ENCODE measurements at regions not wholly inside any gene's neighbourhood (a gene's known extent, or its start where the extent isn't known, plus 50 kb on each side); places are given as distances from the start of the nearest gene placed in this dataset.
"Not testable (repeated sequence)": the region's sequence is repeated elsewhere in the genome, so short reads cannot be mapped to it uniquely, and the experiment has no call there.

DNA sequence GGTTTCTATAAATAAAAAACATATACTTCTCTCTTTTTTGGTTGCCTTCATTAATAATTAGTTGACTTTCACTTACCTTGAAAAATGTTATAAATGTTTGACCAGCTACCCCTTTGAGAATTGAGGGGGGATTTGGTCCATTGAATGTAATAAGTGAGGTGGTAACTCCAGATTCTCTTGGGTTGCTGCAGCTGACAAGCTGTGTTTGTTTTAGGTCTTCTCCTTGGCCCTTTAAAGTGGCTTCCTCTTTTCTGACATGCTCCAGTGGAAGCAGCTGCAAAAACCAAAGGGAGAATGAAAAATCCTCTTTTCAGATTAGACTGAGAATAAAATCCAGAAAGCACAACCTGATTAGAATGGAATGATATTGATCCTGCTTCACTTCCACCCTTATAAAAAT lies 410.5 kb downstream of the TMEM38B start:
- DNase-seq (ENCODE audit: low read depth in 2 of 2), result no peak

DNA sequence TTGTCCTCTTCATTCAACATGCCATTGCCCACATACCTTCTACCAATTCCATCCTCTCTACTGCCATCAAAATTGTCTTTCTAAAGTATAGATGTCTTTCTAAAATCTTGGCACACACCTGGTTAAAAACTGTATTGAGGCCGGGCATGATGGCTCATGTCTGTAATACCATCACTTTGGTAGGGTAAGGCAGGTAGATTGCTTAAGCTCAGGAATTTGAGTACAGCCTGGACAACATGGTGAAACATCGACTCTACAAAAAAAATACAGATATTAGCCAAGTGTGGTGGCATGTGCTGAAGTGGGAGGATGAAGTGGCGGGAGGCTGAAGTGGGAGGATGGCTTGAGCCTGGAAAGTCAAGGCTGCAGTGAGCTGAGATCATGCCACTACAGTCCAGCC lies 412.1 kb downstream of the TMEM38B start:
- no peak for DNase-seq (ENCODE audit: low read depth in 2 of 2)

DNA sequence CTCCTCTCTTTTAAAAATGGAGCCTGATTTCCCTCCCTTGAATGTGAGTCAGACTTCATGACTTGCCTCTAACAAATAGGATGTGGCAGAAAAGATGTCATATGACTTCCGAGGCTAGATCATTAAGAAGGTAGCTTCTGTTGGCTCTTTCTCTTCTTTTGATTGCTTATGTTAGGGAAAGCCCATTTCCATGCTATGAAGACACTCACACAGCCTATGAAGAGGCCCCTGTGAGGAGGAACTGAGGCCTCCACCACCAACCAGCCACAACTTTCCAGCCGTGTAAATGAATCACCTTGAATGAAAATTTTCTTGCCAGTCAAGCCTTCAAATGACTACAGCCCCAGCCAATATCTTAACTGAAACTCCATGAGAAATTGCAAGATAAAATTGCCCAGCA lies 413.4 kb downstream of the TMEM38B start:
- DNase-seq (ENCODE audit: low read depth in 2 of 2), result no peak

DNA sequence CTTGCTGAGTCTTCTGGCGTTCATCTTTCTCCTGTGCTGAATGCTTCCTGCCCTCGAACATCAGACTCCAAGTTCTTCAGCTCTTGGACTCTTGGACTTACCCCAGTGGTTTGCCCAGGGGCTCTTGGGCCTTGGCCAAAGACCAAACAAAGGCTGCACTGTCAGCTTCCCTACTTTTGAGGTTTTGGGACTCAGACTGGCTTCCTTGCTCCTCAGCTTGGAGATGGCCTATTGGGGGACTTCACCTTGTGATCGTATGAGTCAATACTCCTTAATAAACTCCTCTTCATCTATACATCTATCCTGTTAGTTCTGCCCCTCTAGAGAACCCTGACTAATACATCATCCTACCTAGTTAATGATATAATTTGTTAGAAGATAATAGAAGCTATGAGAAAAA lies 415.4 kb downstream of the TMEM38B start:
- DNase-seq (ENCODE audit: low read depth in 2 of 2), result not testable (repeated sequence)

DNA sequence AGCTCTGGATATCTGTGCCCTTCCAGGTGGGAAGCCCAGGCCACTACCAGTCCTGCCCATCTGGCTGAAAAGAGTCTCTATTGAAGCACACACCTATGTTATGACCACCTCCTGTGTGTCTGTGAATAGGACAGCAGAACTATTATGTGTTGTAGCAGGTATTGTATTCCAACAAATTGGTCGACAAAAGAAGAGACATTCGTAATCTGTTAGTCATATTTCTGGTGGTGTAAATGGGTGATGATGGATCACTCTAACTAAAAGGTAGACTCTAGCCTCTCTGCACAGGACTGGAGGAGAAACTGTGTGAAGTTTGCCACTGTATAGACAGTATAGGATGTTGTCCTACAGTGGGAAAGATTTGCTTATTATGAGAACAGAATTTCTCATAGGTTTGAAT lies 416.1 kb downstream of the TMEM38B start:
- DNase-seq (ENCODE audit: low read depth in 2 of 2), result no peak

DNA sequence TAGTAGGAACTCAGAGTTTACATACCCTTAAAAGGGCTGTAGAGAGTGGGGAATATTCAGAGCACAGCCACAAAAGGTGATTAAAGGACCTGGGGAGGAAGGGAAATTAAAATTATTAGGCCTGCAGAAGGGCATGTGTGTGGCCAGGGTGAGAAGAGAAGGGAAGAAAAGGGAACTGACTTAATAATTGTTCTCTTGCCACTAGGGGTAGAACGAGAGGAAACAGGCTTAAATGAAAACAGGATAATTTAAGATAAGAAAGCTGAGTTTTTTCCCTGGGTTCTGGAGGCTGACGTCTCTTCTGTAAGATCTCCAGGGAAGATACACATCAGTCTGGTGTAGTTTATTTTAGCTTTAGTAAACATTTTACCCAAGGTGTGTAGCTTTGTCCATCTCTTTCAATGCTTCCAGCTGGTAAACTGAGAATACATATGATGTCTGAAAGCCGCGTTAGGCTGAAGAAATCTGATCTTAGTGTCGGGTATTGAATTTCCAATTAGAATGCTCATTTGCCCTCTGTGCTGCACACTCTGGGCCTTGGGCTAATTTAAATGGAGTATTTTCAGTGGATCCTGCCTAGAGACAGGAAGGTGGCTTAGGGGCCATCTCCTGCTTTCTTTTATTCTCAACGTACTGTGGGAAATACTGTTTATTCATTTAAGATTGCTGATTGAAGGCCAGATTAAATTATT lies 416.8 kb downstream of the TMEM38B start:
- DNase-seq (ENCODE audit: low read depth in 2 of 2), result no peak

DNA sequence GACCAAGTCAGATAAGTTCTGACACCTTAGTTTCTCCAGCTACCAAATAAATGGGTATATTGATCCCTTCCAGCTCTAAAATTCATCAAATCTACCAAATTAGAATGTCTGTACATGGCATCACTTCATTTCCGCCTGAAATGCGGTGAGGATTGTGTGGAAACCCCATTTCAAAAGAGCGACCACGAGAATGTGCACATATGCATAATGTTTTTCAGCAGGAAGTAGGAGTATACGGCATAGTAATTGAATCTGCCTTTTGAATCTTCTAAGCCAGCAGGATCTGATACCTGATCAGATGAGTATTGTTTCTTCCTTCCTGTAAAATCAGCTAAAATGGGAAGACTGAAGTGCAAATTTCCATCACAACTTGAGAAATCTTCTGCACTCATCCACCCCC lies 418.6 kb downstream of the TMEM38B start:
- no peak for DNase-seq (ENCODE audit: low read depth in 2 of 2)

DNA sequence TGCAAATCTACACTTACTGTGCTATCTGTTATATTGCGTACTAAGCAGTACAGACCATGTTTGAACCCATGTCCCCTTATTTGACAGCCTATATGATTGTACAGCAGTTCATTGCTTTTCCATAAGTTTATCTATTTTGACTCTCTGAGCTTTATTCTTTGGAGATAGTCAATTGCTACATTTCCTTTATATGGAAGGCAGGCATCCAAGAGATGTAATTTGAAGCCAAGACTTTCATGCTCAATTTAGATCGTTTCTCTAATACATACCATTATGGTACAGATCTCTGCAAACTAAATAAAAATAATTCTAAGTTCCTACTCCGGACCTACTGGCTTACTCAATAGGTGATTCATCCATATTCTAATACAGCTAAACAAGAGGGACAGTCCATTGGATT lies 424.8 kb downstream of the TMEM38B start:
- DNase-seq (ENCODE audit: low read depth in 2 of 2), result no peak

DNA sequence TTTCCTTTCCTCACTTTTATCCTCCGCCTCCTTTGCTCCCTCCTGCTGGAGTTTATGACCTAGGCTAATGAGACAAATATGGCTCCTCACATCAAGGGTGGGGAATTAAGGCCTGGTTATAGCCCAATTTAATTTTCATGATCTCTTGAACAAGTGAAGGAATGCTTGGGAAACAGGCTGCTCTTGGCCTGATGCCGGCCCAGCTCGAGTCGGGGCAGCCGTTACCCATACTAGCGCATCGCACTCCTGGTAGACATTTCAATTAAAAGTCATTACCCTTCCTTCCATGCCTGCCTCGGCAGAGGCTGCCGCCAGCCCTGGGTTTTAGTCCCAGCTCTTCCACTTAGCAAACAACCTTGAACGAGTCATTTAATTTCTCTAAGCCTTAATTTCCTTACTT lies 425.7 kb downstream of the TMEM38B start:
- no peak for DNase-seq (ENCODE audit: low read depth in 2 of 2)

DNA sequence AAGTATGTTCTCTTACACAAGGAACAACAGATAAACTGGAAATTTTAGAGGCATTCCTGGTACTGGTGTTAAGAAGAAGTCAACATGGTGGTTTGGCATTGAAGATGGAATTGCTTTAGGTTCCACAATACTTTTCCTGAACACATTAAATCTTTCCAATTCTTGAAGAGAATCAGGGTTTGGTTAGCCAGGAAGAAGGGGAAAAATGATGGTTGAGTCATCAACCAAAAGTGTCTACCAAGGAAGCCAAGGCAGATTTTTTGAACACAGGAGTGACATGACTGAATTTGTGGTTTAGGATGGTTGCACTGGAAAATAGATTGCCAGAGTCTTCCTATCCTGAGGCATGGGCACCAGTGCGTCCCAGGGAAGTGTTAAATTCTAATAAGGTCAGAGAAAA lies 433.4 kb downstream of the TMEM38B start:
- no peak for DNase-seq (ENCODE audit: low read depth in 2 of 2)

DNA sequence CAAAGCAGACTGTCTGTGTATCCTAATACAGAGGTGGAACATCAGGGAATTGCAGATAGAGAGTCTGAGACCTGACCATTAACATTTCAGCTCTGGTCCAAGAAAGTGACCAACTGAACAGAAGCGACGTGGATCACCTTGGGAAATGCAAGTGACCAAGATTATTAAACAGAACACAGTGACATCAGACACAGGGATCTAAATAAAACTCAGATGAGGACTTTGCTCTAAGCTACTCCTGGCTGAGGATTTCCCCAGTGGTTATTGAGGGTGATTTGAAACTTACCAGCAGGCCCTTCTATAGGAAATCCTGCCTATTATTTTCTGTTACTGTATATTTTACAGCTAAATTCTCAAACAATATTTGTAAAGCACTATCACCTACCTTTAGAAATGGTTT lies 436.0 kb downstream of the TMEM38B start:
- no peak for DNase-seq (ENCODE audit: low read depth in 2 of 2)

DNA sequence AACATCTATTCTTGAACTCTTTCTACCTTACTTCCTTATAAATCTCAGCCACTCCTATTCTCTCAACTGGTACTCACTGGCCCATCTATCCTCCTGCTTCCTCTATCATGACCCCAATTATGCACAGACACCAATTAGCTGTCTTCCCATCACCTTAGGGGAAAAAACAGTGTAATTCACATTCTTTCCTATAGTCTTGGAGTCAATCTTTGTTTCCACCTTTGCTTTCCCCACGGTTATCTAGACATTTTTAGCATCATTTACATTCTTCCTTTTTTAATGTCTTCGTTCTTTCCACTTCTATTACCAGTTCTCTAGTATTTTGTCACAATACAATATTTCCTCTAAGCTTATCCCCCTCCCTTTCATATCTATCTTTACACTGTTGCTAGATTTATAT lies 449.4 kb downstream of the TMEM38B start:
- DNase-seq (ENCODE audit: low read depth in 2 of 2), result no peak

DNA sequence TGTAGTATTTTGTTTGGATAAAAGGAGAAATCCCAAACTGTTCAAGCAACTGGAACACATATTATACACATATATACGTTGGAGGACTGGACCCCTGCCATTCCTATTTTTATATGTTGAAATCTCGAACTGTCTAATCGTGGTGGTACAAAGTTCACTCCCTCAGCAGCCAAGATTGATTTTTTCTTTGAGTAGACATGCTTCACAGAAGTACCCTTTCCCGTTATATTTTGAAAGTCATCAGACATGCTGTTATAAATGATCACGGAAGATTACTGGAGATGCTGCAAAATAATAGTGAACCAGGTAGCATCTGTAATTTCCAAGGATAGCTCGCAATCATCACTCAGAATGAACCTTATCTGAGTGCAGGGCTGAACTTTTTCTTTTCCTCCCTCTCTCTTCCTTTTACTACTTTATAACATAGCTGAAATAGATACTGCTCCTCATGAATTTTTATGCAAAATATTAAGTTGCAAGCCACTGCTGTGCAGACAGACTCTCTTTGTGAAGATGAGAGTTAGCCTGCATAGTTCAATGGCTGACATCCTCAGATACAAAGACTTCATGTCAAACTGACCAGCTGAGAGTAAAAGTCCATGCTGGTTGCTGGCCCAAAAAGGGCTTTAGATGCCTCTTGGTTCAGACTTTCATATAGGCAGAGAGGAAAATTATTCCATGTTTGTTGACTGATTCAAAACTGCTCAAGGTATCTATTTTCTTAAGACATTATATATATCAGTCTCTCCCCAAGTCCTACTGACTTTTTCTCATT lies 451.9 kb downstream of the TMEM38B start:
- no peak for DNase-seq (ENCODE audit: low read depth in 2 of 2)

DNA sequence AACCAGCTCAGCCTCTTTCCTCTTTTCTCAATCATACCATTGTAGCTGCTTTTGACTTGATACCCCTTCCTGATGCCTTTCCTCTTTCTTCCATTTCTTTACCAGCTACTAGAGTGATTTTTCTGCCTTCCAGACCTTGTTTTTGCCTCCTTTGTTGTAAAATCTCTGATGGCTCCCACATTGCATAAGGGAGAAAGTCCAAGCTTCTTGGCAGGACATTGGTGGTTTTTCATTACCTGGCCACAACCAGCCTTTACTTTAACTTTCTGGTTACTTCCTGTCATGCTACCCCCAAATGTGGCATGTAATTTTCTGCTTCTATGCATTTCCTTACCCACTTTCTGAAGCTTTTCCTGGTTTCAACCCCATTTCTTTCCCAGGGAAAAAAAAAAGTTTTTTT lies 452.5 kb downstream of the TMEM38B start:
- no peak for DNase-seq (ENCODE audit: low read depth in 2 of 2)

DNA sequence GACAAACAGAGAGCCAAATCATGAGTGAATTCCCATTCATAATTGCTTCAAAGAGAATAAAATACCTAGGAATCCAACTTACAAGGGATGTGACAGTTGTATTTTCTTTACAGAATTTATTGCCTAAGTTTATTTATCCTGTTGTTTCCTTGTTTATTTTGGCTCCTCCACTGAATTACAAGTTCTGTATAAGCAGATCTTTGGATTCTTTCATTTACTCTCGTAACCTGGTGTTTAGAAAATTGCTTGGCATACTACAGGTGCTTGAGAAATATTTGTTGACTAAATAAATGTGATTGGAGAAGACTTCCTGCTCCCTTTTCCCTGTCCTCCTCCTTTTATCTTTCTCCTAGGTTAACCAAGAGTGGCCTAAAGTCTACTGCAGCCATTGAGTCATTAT lies 455.6 kb downstream of the TMEM38B start:
- DNase-seq (ENCODE audit: low read depth in 2 of 2), result no peak

DNA sequence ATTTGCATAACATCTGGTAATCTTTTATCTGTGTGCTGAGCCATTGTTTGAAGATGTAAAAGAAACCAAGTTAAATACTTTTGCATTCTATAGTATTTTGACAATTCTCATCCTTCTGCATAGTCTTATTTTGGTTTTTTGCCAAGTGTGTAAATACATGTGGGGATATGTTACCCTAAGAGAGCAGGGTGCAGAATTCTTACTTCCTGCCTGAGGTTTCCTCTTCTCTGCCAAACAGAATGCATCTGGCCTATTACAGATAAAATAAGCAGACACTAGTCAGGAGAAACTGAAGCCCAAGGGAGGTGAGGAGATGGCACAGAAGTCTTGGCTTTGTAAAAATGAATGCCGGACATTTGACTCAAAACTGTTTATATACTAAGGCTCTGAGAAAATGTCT lies 462.1 kb downstream of the TMEM38B start:
- no peak for DNase-seq (ENCODE audit: low read depth in 2 of 2)

DNA sequence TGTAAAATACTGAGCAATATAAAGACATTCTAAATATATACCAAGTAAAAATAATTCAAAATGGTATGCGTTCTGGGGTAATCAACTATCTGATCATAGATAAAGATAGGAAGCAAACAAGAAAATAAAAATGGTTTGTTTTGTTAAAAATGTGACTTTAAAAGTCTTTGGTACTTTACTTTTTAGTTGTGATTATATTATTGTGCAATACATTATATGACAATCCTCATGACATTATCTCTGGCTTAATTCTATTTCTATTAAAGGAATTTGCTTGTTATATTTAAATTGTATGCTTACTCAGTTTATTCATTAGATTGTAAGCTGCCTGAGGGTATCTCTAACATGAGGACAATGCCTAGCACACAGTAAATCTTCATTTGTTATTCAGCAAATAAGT lies 477.9 kb downstream of the TMEM38B start:
- no peak for DNase-seq (ENCODE audit: low read depth in 2 of 2)

DNA sequence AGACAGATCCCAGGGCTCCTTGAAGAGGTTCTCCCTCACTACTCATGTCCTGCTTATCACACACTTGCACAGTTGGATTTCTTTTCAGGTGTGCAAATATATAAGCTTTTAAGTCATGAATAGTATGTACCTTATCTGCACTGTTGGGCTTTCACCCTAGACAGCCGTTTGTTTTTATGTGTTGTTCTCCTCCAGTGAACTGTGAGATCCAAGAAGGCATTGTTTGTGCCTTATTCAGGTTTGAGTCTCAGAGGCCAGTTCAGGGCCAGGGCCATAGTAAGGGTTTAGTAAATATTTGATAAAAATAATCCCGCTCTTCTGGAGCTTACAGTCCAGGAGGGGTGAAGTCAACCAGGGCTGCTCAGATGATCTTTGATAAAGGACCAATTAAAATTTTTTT lies 480.0 kb downstream of the TMEM38B start:
- no peak for DNase-seq (ENCODE audit: low read depth in 2 of 2)

DNA sequence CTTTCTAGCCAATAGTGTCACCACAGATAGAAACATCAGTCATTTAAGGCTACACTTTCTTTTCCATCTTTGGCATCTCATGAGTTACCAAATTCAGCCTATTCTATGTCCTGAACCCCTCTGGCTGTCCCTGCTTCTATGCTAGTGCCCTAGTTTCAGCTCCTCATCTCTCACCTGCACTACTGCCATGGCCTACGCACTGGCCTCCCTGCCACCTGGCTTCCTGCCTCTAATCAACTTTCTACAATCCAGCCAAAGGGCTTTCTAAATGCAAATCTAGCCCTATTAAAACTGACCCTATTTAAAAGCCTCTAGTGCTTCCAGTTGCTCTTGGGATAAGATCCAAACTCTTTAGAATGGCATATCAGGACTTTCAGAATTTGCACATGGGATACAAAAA lies 482.9 kb downstream of the TMEM38B start:
- no peak for DNase-seq (ENCODE audit: low read depth in 2 of 2)

DNA sequence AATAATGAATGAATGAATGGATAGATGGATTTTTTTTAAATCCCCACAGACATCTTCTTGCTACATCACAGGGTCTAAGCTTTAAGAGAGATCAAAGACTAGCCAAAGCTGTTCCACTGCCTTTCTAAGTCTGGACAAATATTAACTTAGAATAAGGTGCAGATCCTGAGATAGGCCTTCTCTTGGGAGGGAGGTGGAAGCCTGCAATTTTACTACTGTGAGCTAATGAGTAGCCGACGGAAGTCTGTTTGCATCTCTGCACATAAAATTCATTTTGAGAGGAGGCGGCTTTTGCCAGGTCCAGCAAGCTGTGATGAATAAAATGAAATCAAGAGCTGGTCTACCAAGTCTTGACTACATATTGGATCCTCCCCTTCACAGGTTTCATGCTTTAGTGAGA lies 484.9 kb downstream of the TMEM38B start:
- DNase-seq (ENCODE audit: low read depth in 2 of 2), result no peak

DNA sequence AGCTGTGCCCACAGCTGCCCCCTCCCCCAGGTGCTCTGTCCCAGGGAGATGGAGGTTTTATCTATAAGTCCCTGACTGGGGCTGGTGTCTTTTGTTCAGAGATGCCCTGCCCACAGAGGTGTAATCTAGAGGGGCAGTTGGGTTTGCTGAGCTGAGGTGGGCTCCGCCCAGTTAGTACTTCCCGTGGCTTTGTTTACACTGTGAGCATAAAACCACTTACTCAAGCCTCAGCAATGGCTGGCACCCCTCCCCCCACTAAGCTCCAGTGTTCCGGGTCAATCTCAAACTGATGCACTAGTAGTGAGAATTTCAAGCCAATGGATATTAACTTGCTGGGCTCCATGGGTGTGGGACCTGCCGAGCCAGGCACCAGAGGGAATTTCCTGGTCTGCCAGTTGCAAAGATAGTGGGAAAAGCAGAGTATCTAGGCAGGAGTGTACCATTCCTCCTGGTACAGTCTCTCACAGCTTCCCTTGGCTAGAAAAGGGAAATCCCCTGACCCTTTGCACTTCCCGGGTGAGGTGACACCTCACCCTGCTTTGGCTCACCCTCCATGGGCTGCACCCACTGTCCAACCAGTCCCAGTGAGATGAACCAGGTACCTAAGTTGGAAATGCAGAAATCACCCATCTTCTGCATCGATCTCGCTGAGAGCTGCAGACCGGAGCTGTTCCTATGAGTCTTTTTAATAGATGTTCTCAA lies 509.6 kb downstream of the TMEM38B start:
- DNase-seq (ENCODE audit: low read depth in 2 of 2), result not testable (repeated sequence)

DNA sequence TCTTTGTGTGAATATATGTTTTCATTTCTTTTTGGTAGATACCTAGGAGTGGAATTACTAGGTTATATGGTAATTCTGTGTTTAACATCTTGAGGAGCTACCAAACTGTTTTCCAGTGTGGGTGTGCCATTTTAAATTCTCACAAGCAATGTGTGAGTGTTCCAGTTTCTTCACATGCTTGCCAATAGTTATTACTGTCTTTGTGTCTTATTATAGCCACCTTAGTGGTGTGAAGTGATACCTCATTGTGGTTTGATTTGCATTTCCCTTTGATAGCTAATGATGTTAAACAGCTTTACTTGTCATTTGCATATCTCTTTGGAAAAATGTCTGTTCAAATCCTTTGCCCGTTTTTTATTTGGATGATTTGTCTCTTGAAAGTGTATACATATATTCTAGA lies 513.0 kb downstream of the TMEM38B start:
- DNase-seq (ENCODE audit: low read depth in 2 of 2), result no peak

DNA sequence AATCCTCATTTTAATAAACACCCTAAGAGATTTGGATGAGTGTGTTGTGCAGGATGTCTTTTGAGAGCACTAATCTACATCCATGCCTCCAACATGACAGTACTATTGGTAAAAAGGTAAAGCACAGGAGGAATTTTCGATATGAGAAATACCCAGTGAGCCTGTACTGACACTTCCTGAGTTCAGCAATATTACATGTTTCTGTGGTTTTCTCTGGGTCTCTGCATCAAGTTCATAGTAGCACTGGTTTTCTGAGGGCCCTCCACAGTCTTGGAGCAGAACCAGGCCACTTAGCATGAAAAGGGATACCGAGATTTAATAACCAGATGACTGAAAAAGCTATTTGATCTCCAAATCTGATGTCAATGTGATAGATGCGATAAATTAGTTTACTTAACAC lies 524.1 kb downstream of the TMEM38B start:
- no peak for DNase-seq (ENCODE audit: low read depth in 2 of 2)
